H1 (cell line): ENCODE measurements at regions not wholly inside any gene's neighbourhood (a gene's known extent, or its start where the extent isn't known, plus 50 kb on each side); places are given as distances from the start of the nearest gene placed in this dataset.
A peak's percentile ranks its signal among the peaks of the same experiment; 100 is the strongest.

Experiments
- CTCF ChIA-PET: fragments of 300-600 bp; sonication (Branson Sonifier 250); formaldehyde crosslinking; loops from one replicate; lab custom pipeline; 2021; ENCODE audit not compliant: partially characterized antibody; lab: Charles Lee
- POLR2A ChIA-PET: fragments of 300-600 bp; sonication (Branson Sonifier 250); formaldehyde crosslinking; loops from one replicate; lab custom pipeline; 2021; ENCODE audit warnings: inconsistent platforms; ENCODE audit not compliant: partially characterized antibody; lab: Charles Lee
- DNase-seq, 2 experiments: peaks; one replicate each; pipeline versions ENCODE4 v3.0.0 to v3.0.0-alpha.2; 2010 to 2022; ENCODE audit warnings: low spot score in 2 of 2, low read depth in 1 of 2, mixed read lengths in 1 of 2
- FAIRE-seq: peaks from 2 replicates; lab custom pipeline; 2011; peaks lifted over from hg19 to GRCh38; lab: Jason Lieb, UNC
- H2AFZ ChIP-seq: 2 replicates; pipeline ENCODE4 v1.8.1; 2012; ENCODE audit warnings: low read length, inconsistent platforms
- H2AK5ac ChIP-seq: 2 replicates; pipeline ENCODE4 v1.6.1; 2013; ENCODE audit warnings: low read depth, low read length
- H2BK120ac ChIP-seq: replicated peaks from 2 replicates; pipeline ENCODE3; 2013; ENCODE audit warnings: low read depth, low read length, inconsistent platforms
- H2BK12ac ChIP-seq: 2 replicates; pipeline ENCODE4 v1.6.1; 2013; ENCODE audit warnings: low read depth, low read length
- H2BK15ac ChIP-seq: 2 replicates; pipeline ENCODE4 v1.6.1; 2013; ENCODE audit warnings: low read length
- H2BK20ac ChIP-seq: 2 replicates; pipeline ENCODE4 v1.6.1; 2013; ENCODE audit warnings: low read length
- H2BK5ac ChIP-seq: 2 replicates; pipeline ENCODE4 v1.6.1; 2013; ENCODE audit warnings: low read depth, low read length
- H3K14ac ChIP-seq: 2 replicates; pipeline ENCODE4 v1.6.1; 2013; ENCODE audit warnings: inconsistent platforms; ENCODE audit not compliant: insufficient read length
- H3K18ac ChIP-seq: 2 replicates; pipeline ENCODE4 v1.6.1; 2013; ENCODE audit warnings: low read length; ENCODE audit errors: extremely low read depth
- H3K23ac ChIP-seq: 2 replicates; pipeline ENCODE4 v1.6.1; 2013; ENCODE audit warnings: inconsistent platforms; ENCODE audit not compliant: insufficient read length
- H3K23me2 ChIP-seq: 2 replicates; pipeline ENCODE4 v1.6.1; 2013; ENCODE audit warnings: low read depth, low read length
- H3K27ac ChIP-seq: 2 replicates; pipeline ENCODE4 v1.6.1; 2011; ENCODE audit warnings: low read depth, low read length, inconsistent platforms
- H3K27me3 ChIP-seq, 4 experiments: replicated peaks in 1 of 4; 1 replicate in 1 of 4; 2 replicates in 3 of 4; pipeline versions ENCODE4 v1.6.1 to v1.8.1; 2011 to 2013; ENCODE audit warnings: low read length in 3 of 4, mild to moderate bottlenecking in 3 of 4, inconsistent platforms in 2 of 4, mixed read lengths in 2 of 4, moderate library complexity in 1 of 4; ENCODE audit not compliant: control insufficient read depth in 3 of 4, insufficient read depth in 3 of 4; ENCODE audit errors: extremely low read depth in 1 of 4
- H3K36me3 ChIP-seq, 4 experiments: 2 replicates each; pipeline versions ENCODE4 v1.6.1 to v1.8.1; 2011 to 2013; ENCODE audit warnings: mild to moderate bottlenecking in 4 of 4, low read length in 3 of 4, moderate library complexity in 2 of 4, control low read depth in 1 of 4, inconsistent platforms in 1 of 4; ENCODE audit not compliant: insufficient read depth in 4 of 4, control insufficient read depth in 2 of 4
- H3K4ac ChIP-seq: replicated peaks from 2 replicates; pipeline ENCODE3; 2013; ENCODE audit warnings: low read length, low read depth, mixed read lengths, inconsistent platforms; ENCODE audit not compliant: insufficient read length
- H3K4me1 ChIP-seq, 4 experiments: replicated peaks in 1 of 4; 1 replicate in 1 of 4; 2 replicates in 3 of 4; pipeline versions ENCODE4 v1.6.1 to v1.8.1; 2011 to 2013; ENCODE audit warnings: low read length in 3 of 4, inconsistent platforms in 2 of 4, mixed read lengths in 1 of 4; ENCODE audit not compliant: insufficient read depth in 4 of 4, control insufficient read depth in 3 of 4
- H3K4me2 ChIP-seq, 2 experiments: 2 replicates each; pipeline versions ENCODE4 v1.6.1 to v1.8.1; 2011 to 2013; ENCODE audit warnings: low read depth in 2 of 2, low read length in 2 of 2, control low read depth in 1 of 2, inconsistent platforms in 1 of 2, mild to moderate bottlenecking in 1 of 2; ENCODE audit not compliant: insufficient read depth in 1 of 2
- H3K4me3 ChIP-seq, 4 experiments: fragments of 200-600, 300-600 bp in 1 of 4; sonication (generic), shearing (Covaris generic), sonication (Bioruptor Twin) in 1 of 4; 2 replicates each; pipeline versions ENCODE4 v1.5.1 to v1.8.1; 2011 to 2016; ENCODE audit warnings: low read length in 4 of 4, low read depth in 3 of 4, control low read depth in 2 of 4, inconsistent platforms in 2 of 4, mild to moderate bottlenecking in 2 of 4, mixed read lengths in 1 of 4, moderate library complexity in 1 of 4; ENCODE audit not compliant: insufficient read depth in 2 of 4; ENCODE audit errors: extremely low read depth in 1 of 4
- H3K56ac ChIP-seq: replicated peaks from 2 replicates; pipeline ENCODE3; 2013; ENCODE audit warnings: low read depth, mild to moderate bottlenecking, mixed read lengths, low read length, inconsistent platforms; ENCODE audit not compliant: insufficient read length
- H3K79me1 ChIP-seq: 2 replicates; pipeline ENCODE4 v1.6.1; 2013; ENCODE audit warnings: low read depth, low read length, control low read depth
- H3K79me2 ChIP-seq, 2 experiments: 2 replicates each; pipeline versions ENCODE4 v1.6.1 to v1.8.1; 2012 to 2013; ENCODE audit warnings: low read length in 2 of 2, mild to moderate bottlenecking in 2 of 2, inconsistent platforms in 1 of 2; ENCODE audit not compliant: insufficient read depth in 2 of 2, control insufficient read depth in 1 of 2
- H3K9ac ChIP-seq, 4 experiments: replicated peaks in 1 of 4; 1 replicate in 1 of 4; 2 replicates in 3 of 4; pipeline versions ENCODE4 v1.6.1 to v1.8.1; 2011 to 2013; ENCODE audit warnings: low read depth in 3 of 4, low read length in 3 of 4, control low read depth in 2 of 4, mild to moderate bottlenecking in 2 of 4, moderate library complexity in 2 of 4, inconsistent platforms in 1 of 4; ENCODE audit errors: extremely low read depth in 1 of 4
- H3K9me3 ChIP-seq, 2 experiments: 2 replicates each; pipeline versions ENCODE4 v1.6.1 to v1.8.1; 2012 to 2013; ENCODE audit warnings: mild to moderate bottlenecking in 2 of 2, moderate library complexity in 2 of 2, control low read depth in 1 of 2, inconsistent platforms in 1 of 2, low read depth in 1 of 2, low read length in 1 of 2, mixed read lengths in 1 of 2; ENCODE audit not compliant: insufficient read depth in 2 of 2
- H4K20me1 ChIP-seq, 2 experiments: replicated peaks in 1 of 2; 2 replicates each; pipeline versions ENCODE3 to v1.8.1; 2011 to 2013; ENCODE audit warnings: inconsistent platforms in 2 of 2, low read length in 2 of 2, mild to moderate bottlenecking in 1 of 2; ENCODE audit not compliant: insufficient read depth in 2 of 2, control insufficient read depth in 1 of 2
- H4K5ac ChIP-seq: 2 replicates; pipeline ENCODE4 v1.6.1; 2013; ENCODE audit warnings: low read length, low read depth, mixed read lengths, inconsistent platforms; ENCODE audit not compliant: insufficient read length
- H4K8ac ChIP-seq: 2 replicates; pipeline ENCODE4 v1.8.0; 2013; ENCODE audit warnings: mild to moderate bottlenecking, moderate library complexity, low read length, inconsistent platforms; ENCODE audit not compliant: insufficient read depth; ENCODE audit errors: extremely low read depth
- H4K91ac ChIP-seq: replicated peaks from 2 replicates; pipeline ENCODE3; 2013; ENCODE audit warnings: low read length, mixed read lengths, inconsistent platforms; ENCODE audit not compliant: insufficient read length
- BCL11A ChIP-seq, 2 experiments: IDR thresholded peaks; one replicate each; pipeline ENCODE4 v1.6.1; 2011; ENCODE audit warnings: low read depth in 2 of 2, low read length in 2 of 2, mild to moderate bottlenecking in 2 of 2
- CEBPB ChIP-seq: IDR thresholded peaks from 2 replicates; pipeline ENCODE4 v1.6.1; 2012; ENCODE audit warnings: low read depth, low read length
- E2F6 ChIP-seq: IDR thresholded peaks from 2 replicates; pipeline ENCODE4 v1.6.1; 2012; ENCODE audit warnings: inconsistent platforms
- EGR1 ChIP-seq: IDR thresholded peaks from 2 replicates; pipeline ENCODE4 v1.6.1; 2011; ENCODE audit warnings: low read depth, low read length, borderline replicate concordance
- EP300 ChIP-seq, 2 experiments: IDR thresholded peaks; 1 replicate in 1 of 2; 2 replicates in 1 of 2; pipeline ENCODE4 v1.6.1; 2011 to 2012; ENCODE audit warnings: low read depth in 2 of 2, low read length in 2 of 2, mild to moderate bottlenecking in 2 of 2, borderline replicate concordance in 1 of 2, inconsistent platforms in 1 of 2, moderate library complexity in 1 of 2
- JUND ChIP-seq: IDR thresholded peaks from 2 replicates; pipeline ENCODE4 v1.6.1; 2011; ENCODE audit warnings: mild to moderate bottlenecking, improper control_type of control experiment, low read length
- KDM4A ChIP-seq: IDR thresholded peaks from one replicate; pipeline ENCODE4 v1.7.1; 2012; ENCODE audit warnings: low read depth, mild to moderate bottlenecking, moderate library complexity, low read length, inconsistent platforms; ENCODE audit not compliant: severe bottlenecking
- KDM5A ChIP-seq: fragments of 200-600 bp; IDR thresholded peaks from 2 replicates; pipeline ENCODE4 v1.7.1; 2012; ENCODE audit warnings: mild to moderate bottlenecking, low read length, inconsistent platforms, mixed read lengths
- NANOG ChIP-seq: IDR thresholded peaks from 2 replicates; pipeline ENCODE4 v1.6.1; 2011; ENCODE audit warnings: low read length, low read depth, mild to moderate bottlenecking, inconsistent platforms; ENCODE audit not compliant: insufficient read depth, poor library complexity, severe bottlenecking
- POLR2A ChIP-seq, 2 experiments: IDR thresholded peaks; 1 replicate in 1 of 2; 2 replicates in 1 of 2; pipeline ENCODE4 v1.6.1; 2011; ENCODE audit warnings: low read depth in 2 of 2, low read length in 2 of 2, mild to moderate bottlenecking in 2 of 2; ENCODE audit errors: control extremely low read depth in 1 of 2
- POLR2AphosphoS5 ChIP-seq: IDR thresholded peaks from 2 replicates; pipeline ENCODE4 v1.6.1; 2011; ENCODE audit warnings: low read depth, low read length
- SRF ChIP-seq: IDR thresholded peaks from 2 replicates; pipeline ENCODE4 v1.6.1; 2011; ENCODE audit warnings: mild to moderate bottlenecking, low read depth, low read length, moderate library complexity
- WGBS, 2 experiments: shearing (Covaris generic) in 1 of 2; methylation state at CpG; one replicate each; pipeline versions ENCODE4 v1.1.6 to v1.1.7; 2013 to 2015; ENCODE audit warnings: low lambda C conversion rate in 2 of 2, mixed read lengths in 2 of 2, inconsistent platforms in 1 of 2, low coverage in 1 of 2, missing lambda C conversion rate in 1 of 2; ENCODE audit not compliant: insufficient replicate concordance in 2 of 2, insufficient coverage in 1 of 2, insufficient read length in 1 of 2; ENCODE audit errors: extremely low coverage in 1 of 2, missing lambda C conversion rate in 1 of 2; 5-methylcytosine and 5-hydroxymethylcytosine counted together
- TF ChIP-seq, protein P1 (sequence below): IDR thresholded peaks from 2 replicates; pipeline ENCODE4 v1.6.1; 2011; ENCODE audit warnings: low read length, improper control_type of control experiment

GRCh38 chr1:234734412-234734835, 124.4 kb upstream of the IRF2BP2 start:
- H2BK20ac ChIP-seq: no peak overlapping the region
- peaks cover 0 to 2% (median 0%) of the 10 kb centered on the region in 4 experiments; a peak in 2 of 7 replicates for H3K4me1 ChIP-seq
- peak overlapping the region; percentile 75; the same call in 1 of the 2 replicates for H2BK12ac ChIP-seq
- 0 out of 7 replicates have a peak, but pooled peaks cover 0 to 2% (median 0%) of the 10 kb centered on the region in 4 experiments for H3K27me3 ChIP-seq
- no peak overlapping the region for H3K4me3 ChIP-seq
- H3K79me1 ChIP-seq: no peaks in the 10 kb centered on the region
- no peak overlapping the region for H4K5ac ChIP-seq
- H3K27ac ChIP-seq: no peak overlapping the region
- H4K20me1 ChIP-seq: no peaks in the 10 kb centered on the region
- H3K56ac ChIP-seq: no peak overlapping the region
- no peaks in the 10 kb centered on the region for H3K36me3 ChIP-seq
- no peak overlapping the region for H2BK5ac ChIP-seq
- H4K8ac ChIP-seq: no peak overlapping the region
- H2BK120ac ChIP-seq: no peak overlapping the region
- no peak overlapping the region for H3K4me2 ChIP-seq
- H3K9ac ChIP-seq: no peak overlapping the region
- H2AK5ac ChIP-seq: no peak overlapping the region
- no peak overlapping the region for H3K14ac ChIP-seq
- ChIA-PET CTCF (interaction anchor here (0.7 to 1.1 kb wide), 4 partner anchors 9 to 351 kb away, joined by 3 to 4 read pairs (median 3); no protein-coding TSS in a partner anchor), POLR2A (interaction anchor here (1.3 to 1.5 kb wide), 2 partner anchors 119 to 124 kb away, joined by 3 read pairs; partner anchors contain the start of gene IRF2BP2)
- peak overlapping the region; percentile 29 for H3K4ac ChIP-seq
- H3K79me2 ChIP-seq: no peaks in the 10 kb centered on the region
- H3K18ac ChIP-seq: peak overlapping the region; percentile 71
- 92% methylated on average over 13 of the region's 13 CpGs; no CpG with 5 or more reads in 1 of the 2 experiments for WGBS, 2 experiments
- no peak overlapping the region for H2AFZ ChIP-seq
- H3K9me3 ChIP-seq: no peaks in the 10 kb centered on the region
- FAIRE-seq: no peak
- no peak overlapping the region for H3K23ac ChIP-seq
- no peak overlapping the region for H2BK15ac ChIP-seq
- H4K91ac ChIP-seq: no peak overlapping the region
- DNase-seq: no peak
- no peaks in the 10 kb centered on the region for H3K23me2 ChIP-seq
- no peak for TF ChIP-seq EP300 (IDR thresholded peaks at IDR 0.05; ENCODE audit: borderline replicate concordance in 1 of 2, low read depth in 2 of 2, low read length in 2 of 2)
- TF ChIP-seq SRF: no peak
- no peak for TF ChIP-seq EGR1
- TF ChIP-seq, protein P1, sequence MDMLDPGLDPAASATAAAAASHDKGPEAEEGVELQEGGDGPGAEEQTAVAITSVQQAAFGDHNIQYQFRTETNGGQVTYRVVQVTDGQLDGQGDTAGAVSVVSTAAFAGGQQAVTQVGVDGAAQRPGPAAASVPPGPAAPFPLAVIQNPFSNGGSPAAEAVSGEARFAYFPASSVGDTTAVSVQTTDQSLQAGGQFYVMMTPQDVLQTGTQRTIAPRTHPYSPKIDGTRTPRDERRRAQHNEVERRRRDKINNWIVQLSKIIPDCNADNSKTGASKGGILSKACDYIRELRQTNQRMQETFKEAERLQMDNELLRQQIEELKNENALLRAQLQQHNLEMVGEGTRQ: no peak
- no peak for TF ChIP-seq E2F6
- no peak for TF ChIP-seq POLR2A (IDR thresholded peaks at IDR 0.05; ENCODE audit: control extremely low read depth in 1 of 2, low read depth in 2 of 2, low read length in 2 of 2)
- no peak for TF ChIP-seq BCL11A (IDR thresholded peaks at IDR 0.05; ENCODE audit: low read depth in 2 of 2, low read length in 2 of 2)
- no peak for TF ChIP-seq POLR2AphosphoS5
- TF ChIP-seq JUND: no peak
- TF ChIP-seq NANOG: no peak
- no peak for TF ChIP-seq KDM4A
- no peak for TF ChIP-seq KDM5A
- TF ChIP-seq CEBPB: no peak
